Transverse colon (tissue), 4 donors: ENCODE measurements at regions not wholly inside any gene's neighbourhood (a gene's known extent, or its start where the extent isn't known, plus 50 kb on each side); places are given as distances from the start of the nearest gene placed in this dataset.

Source experiments
- DNase-seq: peaks from one replicate; pipeline ENCODE4 v3.0.0-alpha.2; 2019
- H3K27ac ChIP-seq, 4 donors: fragments of 200-600 bp; sonication (generic); 2 replicates each; pipeline ENCODE4 v1.5.1; 2016 to 2018; ENCODE audit warnings: inconsistent platforms in 4 of 4
- H3K27me3 ChIP-seq: fragments of 200-600 bp; sonication (generic); 2 replicates; pipeline ENCODE4 v1.5.1; 2017; ENCODE audit warnings: inconsistent platforms
- H3K36me3 ChIP-seq, 4 donors: fragments of 200-600 bp; sonication (generic); 2 replicates each; pipeline ENCODE4 v1.5.1; 2017 to 2019; ENCODE audit warnings: inconsistent platforms in 4 of 4
- H3K4me1 ChIP-seq, 4 donors: fragments of 200-600 bp; sonication (generic); 2 replicates each; pipeline ENCODE4 v1.5.1; 2017 to 2020; ENCODE audit warnings: inconsistent platforms in 4 of 4
- H3K4me3 ChIP-seq, 4 donors: fragments of 200-600 bp; sonication (generic); 1 replicate in 1 of 4; 2 replicates in 3 of 4; pipeline versions ENCODE4 v1.5.1 to v1.6.1; 2017 to 2019; ENCODE audit warnings: inconsistent platforms in 4 of 4
- H3K9me3 ChIP-seq, 2 donors: fragments of 200-600 bp; sonication (generic); 2 replicates each; pipeline ENCODE4 v1.5.1; 2017 to 2019; ENCODE audit warnings: inconsistent platforms in 2 of 2
- EP300 ChIP-seq: sonication (generic); formaldehyde crosslinking; IDR thresholded peaks from one replicate; pipeline ENCODE4 v1.6.1; 2017; ENCODE audit warnings: antibody characterized with exemption, low read depth
- POLR2A ChIP-seq: fragments of 450-650 bp; IDR thresholded peaks from one replicate; pipeline ENCODE4 v1.6.1; 2016; ENCODE audit warnings: antibody characterized with exemption, mild to moderate bottlenecking, moderate library complexity
- POLR2AphosphoS5 ChIP-seq, 3 donors: sonication (generic); formaldehyde crosslinking; IDR thresholded peaks; one replicate each; pipeline ENCODE4 v1.6.1; 2016; ENCODE audit warnings: antibody characterized with exemption in 3 of 3
- WGBS, 2 donors: methylation state at CpG; one replicate each; pipeline ENCODE4 v1.1.5; 2018; ENCODE audit warnings: low coverage in 1 of 2; 5-methylcytosine and 5-hydroxymethylcytosine counted together
- in situ Hi-C, 4 donors: fragments of 200-750 bp; cut with MboI; loops; one replicate each; pipeline versions ENCODE4 v1.15.0 to v1.15.1; 2017; ENCODE audit warnings: low sequenced_read_pairs in 3 of 4, low pct_ligation_motif_present in 1 of 4, low pct_unique_long_range_greater_than_20kb in 1 of 4
- intact Hi-C: fragments of 100-400 bp; cut with DNase I; formaldehyde crosslinking; loops from one replicate; pipeline ENCODE4 v1.15.1; 2023; ENCODE audit warnings: low total_unique reads
- small RNA-seq, 4 donors: library from RNA; depleted of rRNA; stranded (forward); fragments of <200 nt; gene quantifications; one replicate each; pipeline ENCODE3, GENCODE V24; 2016
- TF ChIP-seq, protein P1 (sequence below), 5 experiments: fragments of 200-600 bp in 3 of 5; fragments of 450-650 bp in 2 of 5; sonication (generic) in 3 of 5; IDR thresholded peaks; 1 replicate in 2 of 5; 2 replicates in 3 of 5; pipeline ENCODE4 v1.5.1; 2016 to 2017; ENCODE audit warnings: antibody characterized with exemption in 5 of 5, inconsistent platforms in 3 of 5, mild to moderate bottlenecking in 2 of 5, moderate library complexity in 1 of 5

DNA sequence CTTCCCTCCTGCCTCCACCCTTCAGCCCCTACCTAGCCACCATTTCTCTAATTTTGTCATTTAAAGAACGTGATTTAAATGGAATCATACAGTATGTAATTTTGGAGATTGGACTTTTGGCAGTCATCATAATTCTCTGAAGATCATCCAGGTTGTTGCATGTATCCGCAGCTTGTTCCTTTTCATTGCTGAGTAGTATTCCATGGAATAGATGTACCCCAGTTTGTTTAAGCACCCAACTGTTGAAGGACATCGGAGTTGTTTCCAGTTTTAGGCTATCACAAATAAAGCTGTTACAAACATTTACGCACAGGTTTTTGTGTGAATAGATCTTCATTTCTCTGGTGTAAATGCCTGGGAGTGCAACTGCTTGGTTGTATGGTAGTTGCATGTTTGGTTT, 61.1 kb upstream of the PWP1 start:
- no peaks in the 10 kb centered on the region for H3K9me3 ChIP-seq
- WGBS, 2 donors, result 89 to 90% methylated on average over 4 of the region's 4 CpGs
- intact Hi-C loops, result no loop called here

DNA sequence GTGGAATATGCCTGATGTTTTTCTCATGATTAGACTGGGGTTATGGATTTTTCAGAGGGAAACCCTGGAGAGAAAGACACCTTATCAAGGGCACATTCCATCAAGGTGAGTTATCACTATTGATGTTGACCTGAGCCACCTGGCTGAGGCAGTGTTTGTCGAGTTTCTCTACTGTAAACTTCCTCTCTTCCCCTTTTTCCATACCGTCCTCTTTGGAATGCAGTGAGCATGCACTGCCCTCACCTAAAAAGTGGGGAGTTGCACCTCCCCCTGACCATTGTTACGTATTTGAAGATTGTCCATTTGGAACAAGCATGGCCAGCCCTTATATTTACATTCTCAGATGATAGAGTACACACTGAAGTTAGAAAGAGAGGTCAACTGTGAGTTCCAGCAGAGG, 53.9 kb upstream of the PWP1 start:
- Histone ChIP-seq H3K36me3 (no peaks in the 10 kb centered on the region), H3K4me1 (no peaks in the 10 kb centered on the region), H3K9me3 (no peaks in the 10 kb centered on the region), H3K27ac (no peak overlapping the region), H3K4me3 (no peak overlapping the region), H3K27me3 (no peaks in the 10 kb centered on the region)
- DNase-seq, result no peak
- TF ChIP-seq EP300 (no peak), POLR2A (no peak), POLR2AphosphoS5 (IDR thresholded peaks at IDR 0.05) (no peak)
- TF ChIP-seq, protein P1, sequence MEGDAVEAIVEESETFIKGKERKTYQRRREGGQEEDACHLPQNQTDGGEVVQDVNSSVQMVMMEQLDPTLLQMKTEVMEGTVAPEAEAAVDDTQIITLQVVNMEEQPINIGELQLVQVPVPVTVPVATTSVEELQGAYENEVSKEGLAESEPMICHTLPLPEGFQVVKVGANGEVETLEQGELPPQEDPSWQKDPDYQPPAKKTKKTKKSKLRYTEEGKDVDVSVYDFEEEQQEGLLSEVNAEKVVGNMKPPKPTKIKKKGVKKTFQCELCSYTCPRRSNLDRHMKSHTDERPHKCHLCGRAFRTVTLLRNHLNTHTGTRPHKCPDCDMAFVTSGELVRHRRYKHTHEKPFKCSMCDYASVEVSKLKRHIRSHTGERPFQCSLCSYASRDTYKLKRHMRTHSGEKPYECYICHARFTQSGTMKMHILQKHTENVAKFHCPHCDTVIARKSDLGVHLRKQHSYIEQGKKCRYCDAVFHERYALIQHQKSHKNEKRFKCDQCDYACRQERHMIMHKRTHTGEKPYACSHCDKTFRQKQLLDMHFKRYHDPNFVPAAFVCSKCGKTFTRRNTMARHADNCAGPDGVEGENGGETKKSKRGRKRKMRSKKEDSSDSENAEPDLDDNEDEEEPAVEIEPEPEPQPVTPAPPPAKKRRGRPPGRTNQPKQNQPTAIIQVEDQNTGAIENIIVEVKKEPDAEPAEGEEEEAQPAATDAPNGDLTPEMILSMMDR (IDR thresholded peaks at IDR 0.05), result no peak
- intact Hi-C loops (no loop called here), in situ Hi-C loops (no loop called here)
- WGBS, 2 donors, result 0 to 52% methylated on average over 1 to 3 of the region's 3 CpGs

More for the DNA sequence above, 61.1 kb upstream of the PWP1 start:
- no peak overlapping the region for H3K4me3 ChIP-seq
- no peak for TF ChIP-seq EP300
- no peak for TF ChIP-seq POLR2AphosphoS5 (IDR thresholded peaks at IDR 0.05)
- in situ Hi-C loops, result no loop called here
- H3K27ac ChIP-seq, result no peak overlapping the region
- no peaks in the 10 kb centered on the region for H3K27me3 ChIP-seq
- no peaks in the 10 kb centered on the region for H3K4me1 ChIP-seq
- DNase-seq, result no peak
- H3K36me3 ChIP-seq, result no peaks in the 10 kb centered on the region

DNA sequence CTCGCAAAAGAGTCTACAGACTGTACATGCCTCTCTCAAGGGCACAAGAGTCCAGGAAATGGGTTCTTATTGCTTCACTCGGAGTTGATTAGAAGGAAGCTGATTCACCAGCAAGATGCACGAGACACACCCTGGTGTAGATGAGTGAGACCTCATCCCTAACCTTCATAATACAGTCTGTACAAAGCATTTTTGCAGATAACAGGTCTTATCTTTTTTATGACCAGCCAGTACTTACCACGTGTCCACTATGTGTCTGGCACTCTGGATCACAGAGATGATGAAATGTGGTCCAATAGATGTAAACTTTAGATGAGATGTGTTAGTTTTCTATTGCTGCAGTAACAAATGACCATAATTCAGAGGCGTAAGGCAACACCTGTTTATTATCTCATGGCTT, 53.4 kb upstream of the PWP1 start:
- Histone ChIP-seq H3K9me3 (no peaks in the 10 kb centered on the region), H3K27me3 (no peaks in the 10 kb centered on the region), H3K36me3 (no peaks in the 10 kb centered on the region), H3K27ac (no peak overlapping the region), H3K4me1 (no peaks in the 10 kb centered on the region), H3K4me3 (no peak overlapping the region)
- TF ChIP-seq POLR2AphosphoS5 (IDR thresholded peaks at IDR 0.05) (no peak), POLR2A (no peak), EP300 (no peak)
- TF ChIP-seq, protein P1 (IDR thresholded peaks at IDR 0.05), result no peak
- in situ Hi-C loops, result no loop called here
- WGBS, 2 donors, result 64 to 71% methylated on average over 5 of the region's 5 CpGs
- DNase-seq, result no peak
- intact Hi-C loops, result no loop called here

DNA sequence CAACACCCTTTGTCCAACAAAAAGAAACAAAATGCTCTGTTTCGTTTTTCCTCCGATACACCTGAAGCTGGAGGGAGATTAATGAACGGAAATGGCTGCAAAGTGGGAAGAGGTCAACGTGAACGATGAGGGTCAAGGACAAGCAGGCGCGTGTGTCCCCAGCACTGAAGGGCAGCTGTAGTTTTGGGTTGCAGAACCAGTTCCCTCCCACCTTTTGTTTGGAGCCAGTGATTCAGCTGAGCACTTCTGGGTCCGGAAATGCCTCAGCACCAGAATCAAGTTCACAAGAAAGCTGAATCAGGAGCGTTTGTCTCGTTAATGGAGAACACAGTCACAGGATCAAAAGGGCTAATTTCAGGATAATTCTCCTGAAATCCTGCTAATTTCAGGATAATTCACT, 51.1 kb upstream of the PWP1 start:
- in situ Hi-C loops (no loop called here), intact Hi-C loops (no loop called here)
- no peak for DNase-seq
- Histone ChIP-seq H3K4me3 (no peak overlapping the region), H3K36me3 (no peaks in the 10 kb centered on the region), H3K9me3 (no peaks in the 10 kb centered on the region), H3K27me3 (peaks cover 6% of the 10 kb centered on the region), H3K27ac (no peak overlapping the region), H3K4me1 (no peaks in the 10 kb centered on the region)
- WGBS, 2 donors, result 64 to 72% methylated on average over 7 to 10 of the region's 10 CpGs
- TF ChIP-seq EP300 (no peak), POLR2A (no peak)

DNA sequence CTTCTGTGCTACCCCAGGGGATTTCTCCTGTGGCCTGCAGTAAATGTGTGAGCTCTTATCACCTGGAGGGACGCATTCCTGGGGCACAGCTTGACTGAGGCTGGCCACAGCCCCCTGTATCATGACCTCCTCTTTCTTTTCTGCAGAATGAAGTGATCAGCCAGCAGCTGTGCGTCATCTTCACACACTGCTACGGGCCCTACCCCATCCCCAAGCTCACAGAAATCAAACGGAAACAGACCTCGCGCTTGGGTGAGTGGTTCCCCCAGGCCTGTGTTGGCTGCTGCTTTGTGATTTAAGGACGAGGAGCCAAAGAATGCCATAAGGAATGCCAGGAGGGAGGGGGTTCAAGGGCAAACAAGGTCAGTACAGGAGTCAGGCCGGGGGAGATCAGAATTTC, 50.5 kb upstream of the PWP1 start:
- Histone ChIP-seq H3K27me3 (peaks cover 6% of the 10 kb centered on the region), H3K27ac (no peak overlapping the region), H3K9me3 (no peaks in the 10 kb centered on the region), H3K4me1 (no peaks in the 10 kb centered on the region), H3K4me3 (no peak overlapping the region), H3K36me3 (no peaks in the 10 kb centered on the region)
- intact Hi-C loops, result no loop called here
- DNase-seq, result no peak
- TF ChIP-seq EP300 (no peak), POLR2AphosphoS5 (IDR thresholded peaks at IDR 0.05) (no peak), POLR2A (no peak)
- TF ChIP-seq, protein P1 (IDR thresholded peaks at IDR 0.05), result no peak
- in situ Hi-C loops, result no loop called here
- WGBS, 2 donors, result 62 to 83% methylated on average over 1 to 8 of the region's 8 CpGs

Small RNA genes lying in the stretch of these regions (small RNA-seq; reads per million reads assigned to genes)
- 0 reads per million in 4 donors for gene RF00284
- gene RNA5SP371, result 0 reads per million in 4 donors
